GM12864 (cell line): ENCODE measurements at regions not wholly inside any gene's neighbourhood (a gene's known extent, or its start where the extent isn't known, plus 50 kb on each side); places are given as distances from the start of the nearest gene placed in this dataset.

ENCODE experiments used
- DNase-seq: peaks from one replicate; pipeline ENCODE4 v3.0.0-alpha.2; 2011; ENCODE audit warnings: low read depth
- H3K4me3 ChIP-seq: 2 replicates; pipeline ENCODE4 v1.5.1; 2011; ENCODE audit warnings: mild to moderate bottlenecking, low read depth, low read length, control low read depth
- CTCF ChIP-seq: IDR thresholded peaks from 2 replicates; pipeline ENCODE4 v1.5.1; 2011; ENCODE audit warnings: low read depth, mild to moderate bottlenecking, moderate library complexity, low read length, control low read depth, inconsistent platforms; ENCODE audit errors: missing control alignments

GRCh38 chr16:85389679-85390470, 223.2 kb upstream of the GSE1 start:
- TF ChIP-seq CTCF, result no peak
- no peak overlapping the region for H3K4me3 ChIP-seq
- DNase-seq, result no peak

- no peak overlapping the region for H3K4me3 ChIP-seq
- no peak for TF ChIP-seq CTCF
- DNase-seq, result no peak
Observed at GRCh38 chr16:85390511-85391174, 222.5 kb upstream of the GSE1 start.

GRCh38 chr16:85391175-85391707, 221.9 kb upstream of the GSE1 start:
- no peak overlapping the region for H3K4me3 ChIP-seq
- no peak for DNase-seq
- no peak for TF ChIP-seq CTCF

- no peak overlapping the region for H3K4me3 ChIP-seq
- DNase-seq, result no peak
- no peak for TF ChIP-seq CTCF
Observed at GRCh38 chr16:85391769-85392583, 221.1 kb upstream of the GSE1 start.

GRCh38 chr16:85392756-85393673, 220.1 kb upstream of the GSE1 start:
- no peak overlapping the region for H3K4me3 ChIP-seq
- TF ChIP-seq CTCF, result no peak
- no peak for DNase-seq

GRCh38 chr16:85393674-85394451, 219.3 kb upstream of the GSE1 start:
- no peak overlapping the region for H3K4me3 ChIP-seq
- DNase-seq, result no peak
- peak; percentile 89 for TF ChIP-seq CTCF
